ENCODE measurements at regions not wholly inside any gene's neighbourhood (a gene's known extent, or its start where the extent isn't known, plus 50 kb on each side); places are given as distances from the start of the nearest gene placed in this dataset.
"Not testable (repeated sequence)": the region's sequence is repeated elsewhere in the genome, so short reads cannot be mapped to it uniquely, and the experiment has no call there.

DNA sequence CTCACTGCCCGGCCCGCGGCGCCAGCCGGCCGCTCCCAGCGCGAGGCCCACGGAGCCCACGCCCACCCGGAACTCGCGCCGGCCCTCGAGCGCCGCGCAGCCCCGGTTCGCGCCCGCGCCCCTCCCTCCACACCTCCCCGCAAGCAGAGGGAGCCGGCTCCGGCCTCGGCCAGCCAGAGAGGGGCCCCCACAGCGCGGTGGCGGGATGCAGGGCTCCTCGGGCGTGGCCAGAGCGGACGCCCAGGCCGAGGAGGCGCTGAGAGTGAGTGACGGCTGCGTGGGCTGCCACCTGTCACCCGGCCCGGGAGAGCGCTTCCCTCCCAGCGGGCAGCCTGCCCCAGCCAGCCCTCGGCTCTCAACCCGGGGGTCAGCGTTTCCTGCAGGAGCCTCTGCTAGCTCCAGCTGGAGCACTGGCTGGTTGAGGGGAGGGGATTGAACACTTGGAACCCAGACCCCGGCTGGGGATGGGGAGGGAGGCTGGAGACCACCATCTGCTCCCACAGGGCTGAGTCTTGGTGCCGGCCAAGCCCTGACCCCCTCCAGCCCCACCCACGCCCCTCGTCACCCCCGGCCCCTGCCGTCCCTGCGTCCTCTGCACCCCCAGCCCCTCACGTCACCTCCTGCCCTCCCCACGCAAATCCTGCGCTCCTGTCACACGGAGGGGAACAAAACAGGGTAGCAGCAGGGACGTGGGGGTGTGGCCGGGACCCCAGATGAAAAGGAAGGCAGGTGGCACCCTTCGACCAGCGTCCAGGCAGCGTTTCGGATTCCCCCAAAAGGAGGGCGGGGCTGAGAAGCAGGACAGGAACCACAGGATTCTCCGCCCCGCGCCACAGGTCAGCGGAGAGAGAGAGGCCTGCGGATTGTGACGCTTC is 157.0 kb downstream of the BRD1 start:
- Histone ChIP-seq H3K27ac (ENCODE audit: low read depth, low read length) (no peak overlapping the region), H3K9me3 (ENCODE audit: control insufficient read depth in 5 of 5, low read length in 5 of 5) (peaks cover 0 to 8% (median 0%) of the 10 kb centered on the region in 5 donors), H3K27me3 (ENCODE audit: control insufficient read depth in 5 of 5, insufficient read depth in 4 of 5, low read length in 5 of 5) (peaks cover 19 to 30% (median 25%) of the 10 kb centered on the region in 5 donors), H3K4me3 (ENCODE audit: low read depth in 1 of 5, low read length in 5 of 5) (peak overlapping the region in 4 of 5 donors; percentile 44 to 64 (median 54)), H3K9ac (ENCODE audit: low read length in 5 of 5) (peak overlapping the region in 2 of 5 donors; percentile 20 to 52), H3K36me3 (ENCODE audit: control insufficient read depth in 5 of 5, insufficient read depth in 5 of 5, low read length in 5 of 5) (no peaks in the 10 kb centered on the region), H3K4me1 (ENCODE audit: control insufficient read depth in 5 of 5, insufficient read depth in 5 of 5, low read length in 5 of 5) (peaks cover 0 to 21% (median 3%) of the 10 kb centered on the region in 5 donors)

DNA sequence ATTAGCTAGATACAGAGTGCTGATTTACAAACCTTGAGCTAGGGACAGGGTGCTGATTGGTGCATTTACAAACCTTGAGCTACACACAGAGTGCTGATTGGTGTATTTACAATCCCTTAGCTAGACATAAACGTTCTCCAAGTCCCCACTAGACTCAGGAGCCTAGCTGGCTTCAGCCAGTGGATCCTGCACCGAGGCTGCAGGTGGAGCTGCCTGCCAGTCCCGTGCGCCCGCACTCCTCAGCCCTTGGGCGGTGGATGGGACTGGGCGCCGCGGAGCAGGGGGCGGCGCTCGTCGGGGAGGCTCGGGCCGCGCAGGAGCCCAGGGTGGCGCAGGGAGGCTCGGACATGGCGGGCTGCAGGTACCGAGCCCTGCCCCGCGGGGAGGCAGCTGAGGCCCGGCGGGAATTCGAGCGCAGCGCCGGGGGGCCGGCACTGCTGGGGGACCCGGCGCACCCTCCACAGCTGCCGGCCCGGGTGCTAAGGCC is 157.7 kb downstream of the BRD1 start:
- H3K4me3 ChIP-seq (ENCODE audit: low read depth in 1 of 5, low read length in 5 of 5), result peak overlapping the region in 3 of 5 donors; percentile 48 to 64 (median 59)
- peak overlapping the region in 1 of 5 donors; percentile 20 for H3K9ac ChIP-seq (ENCODE audit: low read length in 5 of 5)
- peaks cover 0 to 23% (median 3%) of the 10 kb centered on the region in 5 donors for H3K4me1 ChIP-seq (ENCODE audit: control insufficient read depth in 5 of 5, insufficient read depth in 5 of 5, low read length in 5 of 5)
- not testable (repeated sequence) for H3K36me3 ChIP-seq (ENCODE audit: control insufficient read depth in 5 of 5, insufficient read depth in 5 of 5, low read length in 5 of 5); H3K27ac ChIP-seq (ENCODE audit: low read depth, low read length); H3K9me3 ChIP-seq (ENCODE audit: control insufficient read depth in 5 of 5, low read length in 5 of 5)
- peaks cover 19 to 30% (median 25%) of the 10 kb centered on the region in 5 donors for H3K27me3 ChIP-seq (ENCODE audit: control insufficient read depth in 5 of 5, insufficient read depth in 4 of 5, low read length in 5 of 5)

DNA sequence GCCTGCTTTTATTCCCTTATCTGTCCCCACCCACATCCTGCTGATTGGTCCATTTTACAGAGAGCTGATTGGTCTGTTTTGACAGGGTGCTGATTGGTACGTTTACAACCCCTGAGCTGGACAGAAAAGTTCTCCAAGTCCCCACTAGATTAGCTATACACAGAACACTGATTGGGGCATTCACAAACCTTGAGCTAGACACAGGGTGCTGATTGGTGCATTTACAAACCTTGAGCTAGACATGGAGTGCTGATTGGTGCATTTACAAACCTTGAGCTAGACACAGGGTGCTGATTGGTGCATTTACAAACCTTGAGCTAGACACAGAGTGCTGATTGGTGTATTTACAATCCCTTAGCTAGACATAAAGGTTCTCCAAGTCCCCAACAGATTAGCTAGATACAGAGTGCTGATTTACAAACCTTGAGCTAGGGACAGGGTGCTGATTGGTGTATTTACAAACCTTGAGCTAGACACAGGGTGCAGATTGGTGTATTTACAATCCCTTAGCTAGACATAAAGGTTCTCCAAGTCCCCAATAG is 158.2 kb downstream of the BRD1 start:
- peak overlapping the region in 1 of 5 donors; percentile 64 for H3K4me3 ChIP-seq (ENCODE audit: low read depth in 1 of 5, low read length in 5 of 5)
- peaks cover 0 to 28% (median 3%) of the 10 kb centered on the region in 5 donors for H3K4me1 ChIP-seq (ENCODE audit: control insufficient read depth in 5 of 5, insufficient read depth in 5 of 5, low read length in 5 of 5)
- H3K9ac ChIP-seq (ENCODE audit: low read length in 5 of 5); H3K9me3 ChIP-seq (ENCODE audit: control insufficient read depth in 5 of 5, low read length in 5 of 5); H3K36me3 ChIP-seq (ENCODE audit: control insufficient read depth in 5 of 5, insufficient read depth in 5 of 5, low read length in 5 of 5); H3K27ac ChIP-seq (ENCODE audit: low read depth, low read length): not testable (repeated sequence)
- H3K27me3 ChIP-seq (ENCODE audit: control insufficient read depth in 5 of 5, insufficient read depth in 4 of 5, low read length in 5 of 5), result peaks cover 19 to 33% (median 27%) of the 10 kb centered on the region in 5 donors

DNA sequence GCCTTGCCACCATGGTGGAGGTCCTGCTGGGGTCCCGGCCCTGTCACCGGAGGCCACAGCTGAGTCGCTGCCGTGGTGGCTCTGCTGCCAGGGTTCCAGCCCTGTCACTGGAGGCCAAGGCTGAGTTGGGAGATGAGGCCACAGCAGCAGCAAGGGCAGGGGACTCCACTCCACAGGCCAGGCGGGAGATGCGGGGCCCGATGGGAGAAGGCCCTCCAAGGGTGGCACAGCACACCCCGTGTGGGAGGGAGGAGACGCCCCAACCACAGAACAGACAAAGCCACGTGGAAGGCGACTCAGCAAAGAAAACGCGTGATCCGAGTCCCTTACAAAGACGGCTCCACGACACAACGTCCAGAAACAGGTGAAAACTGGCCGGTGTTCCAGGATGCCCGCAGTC is 159.3 kb downstream of the BRD1 start:
- Histone ChIP-seq H3K4me3 (ENCODE audit: low read depth in 1 of 5, low read length in 5 of 5) (no peak overlapping the region), H3K27ac (ENCODE audit: low read depth, low read length) (no peak overlapping the region), H3K27me3 (ENCODE audit: control insufficient read depth in 5 of 5, insufficient read depth in 4 of 5, low read length in 5 of 5) (peaks cover 14 to 40% (median 32%) of the 10 kb centered on the region in 5 donors), H3K9me3 (ENCODE audit: control insufficient read depth in 5 of 5, low read length in 5 of 5) (peaks cover 0 to 8% (median 0%) of the 10 kb centered on the region in 5 donors), H3K9ac (ENCODE audit: low read length in 5 of 5) (no peak overlapping the region), H3K4me1 (ENCODE audit: control insufficient read depth in 5 of 5, insufficient read depth in 5 of 5, low read length in 5 of 5) (peaks cover 0 to 32% (median 3%) of the 10 kb centered on the region in 5 donors), H3K36me3 (ENCODE audit: control insufficient read depth in 5 of 5, insufficient read depth in 5 of 5, low read length in 5 of 5) (no peaks in the 10 kb centered on the region)

DNA sequence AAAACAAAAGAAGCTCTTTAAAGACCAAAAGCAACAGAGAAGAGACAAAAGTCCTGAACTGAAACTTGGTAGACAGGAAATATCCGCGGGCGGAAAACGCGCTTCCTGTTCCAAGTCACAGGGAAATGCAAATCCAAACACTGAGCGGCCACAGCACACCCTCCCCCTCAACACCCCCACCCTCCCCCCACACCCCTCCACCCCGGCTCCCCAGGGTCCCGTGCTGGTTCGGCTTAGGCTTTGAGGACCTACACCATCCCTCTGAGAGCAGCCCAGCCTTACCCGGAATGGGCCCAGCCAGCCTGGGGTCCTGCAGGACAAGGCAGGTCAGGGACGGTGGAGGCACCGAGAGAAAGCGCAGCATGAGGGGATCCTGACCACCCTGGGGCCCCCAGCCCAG is 160.4 kb downstream of the BRD1 start:
- Histone ChIP-seq H3K4me3 (ENCODE audit: low read depth in 1 of 5, low read length in 5 of 5) (peak overlapping the region in 3 of 5 donors; percentile 4 to 17 (median 16)), H3K36me3 (ENCODE audit: control insufficient read depth in 5 of 5, insufficient read depth in 5 of 5, low read length in 5 of 5) (no peaks in the 10 kb centered on the region), H3K9ac (ENCODE audit: low read length in 5 of 5) (no peak overlapping the region), H3K9me3 (ENCODE audit: control insufficient read depth in 5 of 5, low read length in 5 of 5) (peaks cover 0 to 8% (median 0%) of the 10 kb centered on the region in 5 donors), H3K27me3 (ENCODE audit: control insufficient read depth in 5 of 5, insufficient read depth in 4 of 5, low read length in 5 of 5) (peaks cover 14 to 43% (median 29%) of the 10 kb centered on the region in 5 donors), H3K4me1 (ENCODE audit: control insufficient read depth in 5 of 5, insufficient read depth in 5 of 5, low read length in 5 of 5) (peaks cover 0 to 32% (median 3%) of the 10 kb centered on the region in 5 donors), H3K27ac (ENCODE audit: low read depth, low read length) (no peak overlapping the region)

DNA sequence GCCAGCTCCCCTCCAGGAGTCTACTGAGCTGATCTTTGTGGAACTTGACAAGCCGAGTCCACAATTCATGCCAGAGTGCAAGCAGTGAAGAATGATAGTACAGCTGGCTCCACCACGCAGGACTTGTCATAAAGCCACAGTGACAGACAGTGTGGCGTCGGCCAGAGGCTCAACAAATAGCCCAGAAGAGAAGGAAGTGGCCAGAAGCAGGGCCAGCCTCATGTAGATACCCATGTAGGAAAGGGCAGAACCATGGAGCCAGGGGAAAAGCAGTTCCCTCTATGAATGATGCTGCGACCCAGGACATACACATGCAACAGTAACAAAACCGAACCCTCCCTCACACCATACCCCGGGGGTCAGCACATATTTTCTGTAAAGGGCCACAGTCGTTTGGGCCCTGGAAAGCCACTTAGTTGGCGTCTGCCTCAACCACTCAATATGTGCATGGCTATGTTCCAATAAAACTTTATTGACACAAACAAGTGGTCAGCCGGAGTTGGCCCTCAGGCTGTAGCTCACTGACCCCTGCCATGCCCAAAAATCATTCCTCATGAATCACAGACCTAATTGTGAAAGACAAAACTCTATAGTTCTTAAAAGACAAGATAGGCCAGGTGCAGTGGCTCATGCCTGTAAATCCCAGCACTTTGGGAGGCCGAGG is 161.4 kb downstream of the BRD1 start:
- Histone ChIP-seq H3K4me3 (ENCODE audit: low read depth in 1 of 5, low read length in 5 of 5) (no peak overlapping the region), H3K9ac (ENCODE audit: low read length in 5 of 5) (no peak overlapping the region), H3K4me1 (ENCODE audit: control insufficient read depth in 5 of 5, insufficient read depth in 5 of 5, low read length in 5 of 5) (peaks cover 0 to 29% (median 3%) of the 10 kb centered on the region in 5 donors), H3K27me3 (ENCODE audit: control insufficient read depth in 5 of 5, insufficient read depth in 4 of 5, low read length in 5 of 5) (peaks cover 7 to 45% (median 23%) of the 10 kb centered on the region in 5 donors), H3K36me3 (ENCODE audit: control insufficient read depth in 5 of 5, insufficient read depth in 5 of 5, low read length in 5 of 5) (no peaks in the 10 kb centered on the region), H3K9me3 (ENCODE audit: control insufficient read depth in 5 of 5, low read length in 5 of 5) (peaks cover 0 to 8% (median 0%) of the 10 kb centered on the region in 5 donors), H3K27ac (ENCODE audit: low read depth, low read length) (no peak overlapping the region)

DNA sequence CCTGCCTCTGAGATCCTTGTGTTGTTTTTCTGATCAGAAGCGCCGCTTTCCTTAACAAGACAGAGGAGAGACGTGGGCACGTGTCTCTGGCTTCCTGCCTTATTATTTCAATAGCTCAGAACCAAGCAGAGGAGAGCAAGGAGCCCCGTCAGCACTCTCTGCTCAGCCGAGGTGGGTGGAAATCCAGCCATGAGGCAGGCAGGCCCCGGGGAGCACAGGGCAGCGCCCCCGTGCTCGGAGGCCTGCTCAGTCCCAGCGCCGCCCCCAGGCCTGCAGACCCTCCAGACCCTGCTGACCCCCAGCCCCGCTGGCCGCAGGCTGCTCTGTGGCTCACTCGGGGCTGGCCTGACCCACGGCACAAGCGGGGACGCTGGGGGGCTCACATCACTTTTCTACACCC is 162.8 kb downstream of the BRD1 start:
- Histone ChIP-seq H3K27me3 (ENCODE audit: control insufficient read depth in 5 of 5, insufficient read depth in 4 of 5, low read length in 5 of 5) (peaks cover 0 to 40% (median 18%) of the 10 kb centered on the region in 5 donors), H3K4me3 (ENCODE audit: low read depth in 1 of 5, low read length in 5 of 5) (peak overlapping the region in 1 of 5 donors; percentile 13)

DNA sequence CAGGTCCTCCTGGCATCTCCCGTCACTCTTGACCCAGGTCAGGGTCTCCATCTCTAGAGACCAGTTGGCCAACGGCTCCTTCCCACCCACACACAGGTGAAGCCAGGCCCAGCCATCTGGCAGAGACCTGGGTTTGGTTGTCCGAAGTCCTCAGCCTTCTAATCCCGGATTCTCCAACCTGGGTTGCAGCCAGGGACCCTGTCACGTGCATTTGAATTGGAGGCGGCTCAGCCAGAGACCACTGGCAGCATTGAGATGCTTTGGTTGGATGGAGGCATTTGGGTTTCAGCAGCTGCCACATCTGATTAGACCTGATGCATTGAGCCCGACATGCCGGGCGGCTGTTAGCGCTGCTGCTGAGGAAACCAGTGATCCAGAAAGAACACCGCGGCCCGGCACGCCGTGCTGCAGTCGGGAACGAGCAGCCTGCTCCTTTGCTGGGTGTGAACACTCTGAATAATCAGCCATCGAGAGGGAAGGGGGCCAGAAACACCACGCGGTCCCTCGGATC is 163.2 kb downstream of the BRD1 start:
- Histone ChIP-seq H3K36me3 (ENCODE audit: control insufficient read depth in 5 of 5, insufficient read depth in 5 of 5, low read length in 5 of 5) (no peaks in the 10 kb centered on the region), H3K9me3 (ENCODE audit: control insufficient read depth in 5 of 5, low read length in 5 of 5) (peaks cover 0 to 5% (median 0%) of the 10 kb centered on the region in 5 donors), H3K27ac (ENCODE audit: low read depth, low read length) (no peak overlapping the region), H3K27me3 (ENCODE audit: control insufficient read depth in 5 of 5, insufficient read depth in 4 of 5, low read length in 5 of 5) (peaks cover 0 to 40% (median 18%) of the 10 kb centered on the region in 5 donors), H3K4me3 (ENCODE audit: low read depth in 1 of 5, low read length in 5 of 5) (peak overlapping the region in 1 of 5 donors; percentile 13), H3K4me1 (ENCODE audit: control insufficient read depth in 5 of 5, insufficient read depth in 5 of 5, low read length in 5 of 5) (peaks cover 0 to 33% (median 3%) of the 10 kb centered on the region in 5 donors), H3K9ac (ENCODE audit: low read length in 5 of 5) (peak overlapping the region in 1 of 5 donors; percentile 28)

More for the DNA sequence above, 162.8 kb downstream of the BRD1 start:
- peaks cover 0 to 29% (median 3%) of the 10 kb centered on the region in 5 donors for H3K4me1 ChIP-seq (ENCODE audit: control insufficient read depth in 5 of 5, insufficient read depth in 5 of 5, low read length in 5 of 5)
- no peak overlapping the region for H3K27ac ChIP-seq (ENCODE audit: low read depth, low read length)
- H3K9ac ChIP-seq (ENCODE audit: low read length in 5 of 5), result peak overlapping the region in 1 of 5 donors; percentile 28
- H3K36me3 ChIP-seq (ENCODE audit: control insufficient read depth in 5 of 5, insufficient read depth in 5 of 5, low read length in 5 of 5), result no peaks in the 10 kb centered on the region
- H3K9me3 ChIP-seq (ENCODE audit: control insufficient read depth in 5 of 5, low read length in 5 of 5), result peaks cover 0 to 8% (median 0%) of the 10 kb centered on the region in 5 donors

DNA sequence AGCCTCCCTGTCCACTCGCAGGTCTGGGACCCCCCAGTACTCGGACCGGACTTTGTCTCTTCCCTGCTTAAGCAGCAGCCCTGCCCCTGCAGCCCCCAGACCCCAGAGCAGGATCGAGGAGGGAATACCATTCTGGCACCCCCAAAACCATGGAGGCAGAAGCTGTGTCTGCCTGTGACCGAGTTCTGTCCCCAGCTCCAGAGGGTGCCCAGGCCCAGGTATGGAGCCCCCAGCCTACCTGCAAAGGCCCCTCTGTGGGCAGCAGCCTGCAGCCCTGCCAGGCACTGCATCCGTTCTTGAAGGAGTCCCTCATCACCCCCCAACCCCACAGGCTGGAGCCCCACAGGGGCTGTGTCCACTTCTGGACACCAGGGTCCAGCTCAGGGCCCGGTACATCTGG is 163.8 kb downstream of the BRD1 start:
- Histone ChIP-seq H3K9ac (ENCODE audit: low read length in 5 of 5) (no peak overlapping the region), H3K9me3 (ENCODE audit: control insufficient read depth in 5 of 5, low read length in 5 of 5) (no peaks in the 10 kb centered on the region), H3K36me3 (ENCODE audit: control insufficient read depth in 5 of 5, insufficient read depth in 5 of 5, low read length in 5 of 5) (no peaks in the 10 kb centered on the region), H3K4me1 (ENCODE audit: control insufficient read depth in 5 of 5, insufficient read depth in 5 of 5, low read length in 5 of 5) (peaks cover 0 to 39% (median 3%) of the 10 kb centered on the region in 5 donors), H3K27ac (ENCODE audit: low read depth, low read length) (no peak overlapping the region), H3K27me3 (ENCODE audit: control insufficient read depth in 5 of 5, insufficient read depth in 4 of 5, low read length in 5 of 5) (peaks cover 0 to 37% (median 16%) of the 10 kb centered on the region in 5 donors), H3K4me3 (ENCODE audit: low read depth in 1 of 5, low read length in 5 of 5) (no peak overlapping the region)
